Peyer's patch (tissue), 4 donors: ENCODE measurements at regions not wholly inside any gene's neighbourhood (a gene's known extent, or its start where the extent isn't known, plus 50 kb on each side); places are given as distances from the start of the nearest gene placed in this dataset.

Experiments
- POLR2A ChIP-seq, 2 donors: fragments of 450-650 bp; IDR thresholded peaks; one replicate each; pipeline ENCODE4 v1.5.1; 2017; ENCODE audit warnings: antibody characterized with exemption in 2 of 2, mild to moderate bottlenecking in 2 of 2, moderate library complexity in 2 of 2
- TF ChIP-seq, protein P1 (sequence below), 6 experiments: fragments of 450-650 bp in 4 of 6; fragments of 200-600 bp in 2 of 6; sonication (generic) in 1 of 6; IDR thresholded peaks; one replicate each; pipeline ENCODE4 v1.5.1; 2017 to 2019; ENCODE audit warnings: antibody characterized with exemption in 6 of 6, mild to moderate bottlenecking in 3 of 6, moderate library complexity in 1 of 6

DNA sequence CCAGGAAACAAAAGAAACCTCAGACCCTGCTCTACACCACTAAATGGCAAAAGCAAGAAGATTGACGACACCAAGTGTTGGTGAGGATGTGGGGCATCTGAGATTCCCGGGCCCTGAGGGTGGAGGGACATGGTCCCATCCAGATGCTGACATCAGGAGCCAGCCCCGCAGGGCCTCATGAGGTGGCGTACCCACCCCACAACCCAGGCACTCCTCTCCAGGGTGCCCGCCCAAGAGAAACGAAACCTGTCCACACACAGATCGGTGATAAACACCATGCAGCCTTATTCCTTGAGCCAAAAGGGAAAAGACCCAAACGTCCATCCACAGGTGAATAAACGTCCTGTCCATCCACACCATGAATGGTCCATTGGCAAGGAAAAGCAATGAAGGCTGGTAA lies 54.8 kb upstream of the C14orf180 start:
- TF ChIP-seq, protein P1, sequence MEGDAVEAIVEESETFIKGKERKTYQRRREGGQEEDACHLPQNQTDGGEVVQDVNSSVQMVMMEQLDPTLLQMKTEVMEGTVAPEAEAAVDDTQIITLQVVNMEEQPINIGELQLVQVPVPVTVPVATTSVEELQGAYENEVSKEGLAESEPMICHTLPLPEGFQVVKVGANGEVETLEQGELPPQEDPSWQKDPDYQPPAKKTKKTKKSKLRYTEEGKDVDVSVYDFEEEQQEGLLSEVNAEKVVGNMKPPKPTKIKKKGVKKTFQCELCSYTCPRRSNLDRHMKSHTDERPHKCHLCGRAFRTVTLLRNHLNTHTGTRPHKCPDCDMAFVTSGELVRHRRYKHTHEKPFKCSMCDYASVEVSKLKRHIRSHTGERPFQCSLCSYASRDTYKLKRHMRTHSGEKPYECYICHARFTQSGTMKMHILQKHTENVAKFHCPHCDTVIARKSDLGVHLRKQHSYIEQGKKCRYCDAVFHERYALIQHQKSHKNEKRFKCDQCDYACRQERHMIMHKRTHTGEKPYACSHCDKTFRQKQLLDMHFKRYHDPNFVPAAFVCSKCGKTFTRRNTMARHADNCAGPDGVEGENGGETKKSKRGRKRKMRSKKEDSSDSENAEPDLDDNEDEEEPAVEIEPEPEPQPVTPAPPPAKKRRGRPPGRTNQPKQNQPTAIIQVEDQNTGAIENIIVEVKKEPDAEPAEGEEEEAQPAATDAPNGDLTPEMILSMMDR (IDR thresholded peaks at IDR 0.05), result no peak
- TF ChIP-seq POLR2A (IDR thresholded peaks at IDR 0.05), result no peak
